GM12878 (cell line): ENCODE measurements at regions not wholly inside any gene's neighbourhood (a gene's known extent, or its start where the extent isn't known, plus 50 kb on each side); places are given as distances from the start of the nearest gene placed in this dataset.

Experiments
- ATAC-seq: fragments of 200-7000 bp; cut with Tn5 transposase; 3 replicates; pipeline ENCODE4 v1.9.1; 2020; ENCODE audit warnings: mild to moderate bottlenecking, moderate library complexity
- BruUV-seq: library from RNA; stranded (reverse); fragments of 400-500 nt; replicated peaks from 2 replicates; lab custom pipeline; 2021; lab: Mats Ljungman, UMichigan
- CTCF ChIA-PET: fragments of 300-600 bp; sonication (Branson Sonifier 250); formaldehyde crosslinking; extraction: SDS; loops from one replicate; lab custom pipeline; 2021; ENCODE audit warnings: inconsistent platforms; lab: Yijun Ruan, JAX
- POLR2A ChIA-PET: fragments of 350-600 bp; formaldehyde crosslinking; extraction: SDS; loops from one replicate; lab custom pipeline; 2021; ENCODE audit warnings: inconsistent platforms; lab: Charles Lee
- RAD21 ChIA-PET: fragments of 300-600 bp; sonication (Branson Sonifier 250); formaldehyde crosslinking; loops from one replicate; lab custom pipeline; 2023; ENCODE audit warnings: antibody characterized with exemption; ENCODE audit not compliant: unreplicated experiment; lab: Charles Lee
- SMC1A ChIA-PET: fragments of 300-600 bp; sonication (Branson Sonifier 250); formaldehyde crosslinking; loops from one replicate; lab custom pipeline; 2023; ENCODE audit not compliant: unreplicated experiment, uncharacterized antibody; lab: Charles Lee
- DNase-seq: peaks from one replicate; pipeline ENCODE4 v3.0.0-alpha.2; 2011; ENCODE audit warnings: low read depth, low spot score
- FAIRE-seq: peaks from 3 replicates; lab custom pipeline; 2011; peaks lifted over from hg19 to GRCh38; lab: Jason Lieb, UNC
- H2AFZ ChIP-seq: 2 replicates; pipeline ENCODE4 v1.6.0; 2011; ENCODE audit warnings: low read depth, low read length, control low read depth; ENCODE audit not compliant: control insufficient read depth
- H3K27ac ChIP-seq: 2 replicates; pipeline ENCODE4 v1.5.1; 2011; ENCODE audit warnings: control low read depth; ENCODE audit not compliant: control insufficient read depth, insufficient read depth
- H3K27me3 ChIP-seq, 2 experiments: replicated peaks in 1 of 2; 2 replicates each; pipeline versions ENCODE4 v1.6.0 to v1.6.1; 2011; ENCODE audit warnings: low read length in 1 of 2; ENCODE audit not compliant: control insufficient read depth in 2 of 2, insufficient read depth in 2 of 2
- H3K36me3 ChIP-seq, 2 experiments: 2 replicates each; pipeline ENCODE4 v1.5.1; 2011; ENCODE audit warnings: low read length in 1 of 2; ENCODE audit not compliant: control insufficient read depth in 2 of 2, insufficient read depth in 2 of 2
- H3K4me1 ChIP-seq: 2 replicates; pipeline ENCODE4 v1.6.1; 2011; ENCODE audit warnings: mild to moderate bottlenecking, low read length, moderate library complexity, mixed read lengths; ENCODE audit not compliant: control insufficient read depth, insufficient read depth
- H3K4me2 ChIP-seq: 2 replicates; pipeline ENCODE4 v1.6.0; 2011; ENCODE audit warnings: control low read depth; ENCODE audit not compliant: control insufficient read depth, insufficient read depth
- H3K4me3 ChIP-seq: fragments of 200-600 bp; sonication (generic); 2 replicates; pipeline ENCODE4 v1.5.1; 2016
- H3K79me2 ChIP-seq: 2 replicates; pipeline ENCODE4 v1.6.0; 2011; ENCODE audit warnings: low read length; ENCODE audit not compliant: control insufficient read depth, insufficient read depth
- H3K9ac ChIP-seq: 2 replicates; pipeline ENCODE4 v1.8.0; 2011; ENCODE audit warnings: low read length, control low read depth, mixed read lengths; ENCODE audit not compliant: control insufficient read depth, insufficient read depth
- H3K9me3 ChIP-seq: replicated peaks from 3 replicates; pipeline ENCODE4 v1.5.1; 2011; ENCODE audit warnings: mild to moderate bottlenecking, low read length; ENCODE audit not compliant: control insufficient read depth, insufficient read depth
- H4K20me1 ChIP-seq: 2 replicates; pipeline ENCODE4 v1.6.0; 2011; ENCODE audit not compliant: control insufficient read depth, insufficient read depth
- HDGF ChIP-seq: fragments of 450-650 bp; IDR thresholded peaks from 2 replicates; pipeline ENCODE4 v1.6.1; 2016; ENCODE audit warnings: antibody characterized with exemption
- MEF2B ChIP-seq: fragments of 450-650 bp; IDR thresholded peaks from 2 replicates; pipeline ENCODE4 v1.6.1; 2018; ENCODE audit warnings: mild to moderate bottlenecking, moderate library complexity; ENCODE audit not compliant: partially characterized antibody, poor library complexity, severe bottlenecking
- ZBTB40 ChIP-seq: fragments of 450-650 bp; IDR thresholded peaks from 2 replicates; pipeline ENCODE4 v1.6.1; 2016; ENCODE audit warnings: mild to moderate bottlenecking, moderate library complexity, borderline replicate concordance
- WGBS: methylation state at CpG from one replicate; pipeline ENCODE4 v1.1.6; 2016; ENCODE audit warnings: low lambda C conversion rate; ENCODE audit not compliant: insufficient replicate concordance, insufficient coverage; ENCODE audit errors: missing lambda C conversion rate; 5-methylcytosine and 5-hydroxymethylcytosine counted together
- in situ Hi-C: fragments of 300-500 bp; cut with MboI; formaldehyde crosslinking; loops from 9 replicates; pipeline ENCODE4 v1.14.3; 2018; ENCODE audit warnings: mixed read lengths
- intact Hi-C: fragments of 100-400 bp; cut with micrococcal nuclease; formaldehyde crosslinking; loops from one replicate; pipeline ENCODE4 v1.14.2; 2022; ENCODE audit not compliant: unreplicated experiment
- TF ChIP-seq, protein P1 (sequence below): fragments of 450-650 bp; IDR thresholded peaks from 2 replicates; pipeline ENCODE4 v1.6.1; 2017; ENCODE audit warnings: low read depth, mild to moderate bottlenecking, moderate library complexity
- TF ChIP-seq, protein P2 (sequence below): fragments of 450-650 bp; IDR thresholded peaks from 2 replicates; pipeline ENCODE4 v1.6.1; 2018; ENCODE audit warnings: borderline replicate concordance, mild to moderate bottlenecking; ENCODE audit not compliant: partially characterized antibody

DNA sequence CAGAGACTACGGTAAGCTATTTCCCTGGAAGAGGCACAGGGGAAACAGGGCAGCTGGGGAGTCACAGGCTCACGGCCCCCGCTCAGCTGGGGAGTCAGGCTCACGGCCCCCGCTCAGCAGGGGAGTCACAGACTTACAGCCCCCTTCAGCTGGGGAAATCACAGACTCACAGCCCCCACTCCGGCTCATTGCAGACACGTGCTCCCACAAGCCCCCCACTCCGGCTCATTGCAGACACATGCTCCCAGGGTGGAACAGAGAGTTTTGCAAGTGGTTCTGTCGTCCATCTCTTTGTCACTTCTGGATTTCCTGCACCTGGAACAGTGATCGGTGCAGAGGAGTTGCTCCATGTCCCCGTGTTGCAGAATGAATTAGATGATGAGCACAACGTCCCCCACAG is 405.5 kb downstream of the CDH26 start:
- H3K27me3 ChIP-seq = no peaks in the 10 kb centered on the region
- ChIA-PET RAD21 (no interaction called here), CTCF (no interaction called here), POLR2A (no interaction called here), SMC1A (no interaction called here)
- BruUV-seq = no TSS peak
- no peaks in the 10 kb centered on the region for H3K79me2 ChIP-seq
- H3K36me3 ChIP-seq = no peaks in the 10 kb centered on the region
- in situ Hi-C loops (no loop called here), intact Hi-C loops (no loop called here)
- TF ChIP-seq, protein P1, sequence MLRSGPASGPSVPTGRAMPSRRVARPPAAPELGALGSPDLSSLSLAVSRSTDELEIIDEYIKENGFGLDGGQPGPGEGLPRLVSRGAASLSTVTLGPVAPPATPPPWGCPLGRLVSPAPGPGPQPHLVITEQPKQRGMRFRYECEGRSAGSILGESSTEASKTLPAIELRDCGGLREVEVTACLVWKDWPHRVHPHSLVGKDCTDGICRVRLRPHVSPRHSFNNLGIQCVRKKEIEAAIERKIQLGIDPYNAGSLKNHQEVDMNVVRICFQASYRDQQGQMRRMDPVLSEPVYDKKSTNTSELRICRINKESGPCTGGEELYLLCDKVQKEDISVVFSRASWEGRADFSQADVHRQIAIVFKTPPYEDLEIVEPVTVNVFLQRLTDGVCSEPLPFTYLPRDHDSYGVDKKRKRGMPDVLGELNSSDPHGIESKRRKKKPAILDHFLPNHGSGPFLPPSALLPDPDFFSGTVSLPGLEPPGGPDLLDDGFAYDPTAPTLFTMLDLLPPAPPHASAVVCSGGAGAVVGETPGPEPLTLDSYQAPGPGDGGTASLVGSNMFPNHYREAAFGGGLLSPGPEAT = no peak
- TF ChIP-seq MEF2B (no peak), HDGF (no peak), ZBTB40 (no peak)
- TF ChIP-seq, protein P2, sequence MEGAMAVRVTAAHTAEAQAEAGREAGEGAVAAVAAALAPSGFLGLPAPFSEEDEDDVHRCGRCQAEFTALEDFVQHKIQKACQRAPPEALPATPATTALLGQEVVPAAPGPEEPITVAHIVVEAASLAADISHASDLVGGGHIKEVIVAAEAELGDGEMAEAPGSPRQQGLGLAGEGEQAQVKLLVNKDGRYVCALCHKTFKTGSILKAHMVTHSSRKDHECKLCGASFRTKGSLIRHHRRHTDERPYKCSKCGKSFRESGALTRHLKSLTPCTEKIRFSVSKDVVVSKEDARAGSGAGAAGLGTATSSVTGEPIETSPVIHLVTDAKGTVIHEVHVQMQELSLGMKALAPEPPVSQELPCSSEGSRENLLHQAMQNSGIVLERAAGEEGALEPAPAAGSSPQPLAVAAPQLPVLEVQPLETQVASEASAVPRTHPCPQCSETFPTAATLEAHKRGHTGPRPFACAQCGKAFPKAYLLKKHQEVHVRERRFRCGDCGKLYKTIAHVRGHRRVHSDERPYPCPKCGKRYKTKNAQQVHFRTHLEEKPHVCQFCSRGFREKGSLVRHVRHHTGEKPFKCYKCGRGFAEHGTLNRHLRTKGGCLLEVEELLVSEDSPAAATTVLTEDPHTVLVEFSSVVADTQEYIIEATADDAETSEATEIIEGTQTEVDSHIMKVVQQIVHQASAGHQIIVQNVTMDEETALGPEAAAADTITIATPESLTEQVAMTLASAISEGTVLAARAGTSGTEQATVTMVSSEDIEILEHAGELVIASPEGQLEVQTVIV = no peak
- no peak for ATAC-seq
- no peak overlapping the region for H3K4me3 ChIP-seq
- H3K4me2 ChIP-seq = no peak overlapping the region
- H2AFZ ChIP-seq = no peak overlapping the region
- H3K9ac ChIP-seq = no peak overlapping the region
- WGBS = 27% methylated on average over 12 of the region's 12 CpGs
- H3K27ac ChIP-seq = no peak overlapping the region
- H4K20me1 ChIP-seq = no peaks in the 10 kb centered on the region
- FAIRE-seq = no peak
- DNase-seq = no peak
- no peaks in the 10 kb centered on the region for H3K4me1 ChIP-seq
- H3K9me3 ChIP-seq = no peaks in the 10 kb centered on the region; the same call in 2 of the 3 replicates
